ENCODE measurements at regions not wholly inside any gene's neighbourhood (a gene's known extent, or its start where the extent isn't known, plus 50 kb on each side); places are given as distances from the start of the nearest gene placed in this dataset.
A peak's percentile ranks its signal among the peaks of the same experiment; 100 is the strongest.
"Not testable (repeated sequence)": the region's sequence is repeated elsewhere in the genome, so short reads cannot be mapped to it uniquely, and the experiment has no call there.

DNA sequence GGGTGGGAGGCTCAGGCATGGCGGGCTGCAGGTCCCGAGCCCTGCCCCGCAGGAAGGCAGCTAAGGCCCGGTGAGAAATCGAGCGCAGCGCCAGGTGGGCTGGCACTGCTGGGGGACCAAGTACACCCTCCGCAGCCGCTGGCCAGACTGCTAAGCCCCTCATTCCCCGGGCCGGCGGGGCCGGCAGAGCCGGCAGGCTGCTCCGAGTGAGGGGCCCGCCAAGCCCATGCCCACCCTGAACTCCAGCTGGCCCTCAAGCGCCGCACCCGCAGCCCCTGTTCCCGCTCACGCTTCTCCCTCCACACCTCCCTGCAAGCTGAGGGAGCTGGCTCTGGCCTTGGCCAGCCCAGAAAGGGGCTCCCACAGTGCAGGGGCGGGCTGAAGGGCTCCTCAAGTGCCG is 1361.1 kb upstream of the ZEB2 start:
- DNase-seq = not testable (repeated sequence)

GRCh38 chr2:145875016-145875415 is 1355.1 kb upstream of the ZEB2 start:
- peak; percentile 1 for DNase-seq

- peak; percentile 29 for DNase-seq
Measured at GRCh38 chr2:145874466-145874865, 1354.5 kb upstream of the ZEB2 start.

GRCh38 chr2:145864501-145864900 is 1344.6 kb upstream of the ZEB2 start:
- no peak for DNase-seq

GRCh38 chr2:145861940-145862339 is 1342.0 kb upstream of the ZEB2 start:
- no peak for DNase-seq

GRCh38 chr2:145860083-145860482 is 1340.2 kb upstream of the ZEB2 start:
- DNase-seq = no peak

- DNase-seq = no peak
Measured at GRCh38 chr2:145855142-145855541, 1335.2 kb upstream of the ZEB2 start.

DNA sequence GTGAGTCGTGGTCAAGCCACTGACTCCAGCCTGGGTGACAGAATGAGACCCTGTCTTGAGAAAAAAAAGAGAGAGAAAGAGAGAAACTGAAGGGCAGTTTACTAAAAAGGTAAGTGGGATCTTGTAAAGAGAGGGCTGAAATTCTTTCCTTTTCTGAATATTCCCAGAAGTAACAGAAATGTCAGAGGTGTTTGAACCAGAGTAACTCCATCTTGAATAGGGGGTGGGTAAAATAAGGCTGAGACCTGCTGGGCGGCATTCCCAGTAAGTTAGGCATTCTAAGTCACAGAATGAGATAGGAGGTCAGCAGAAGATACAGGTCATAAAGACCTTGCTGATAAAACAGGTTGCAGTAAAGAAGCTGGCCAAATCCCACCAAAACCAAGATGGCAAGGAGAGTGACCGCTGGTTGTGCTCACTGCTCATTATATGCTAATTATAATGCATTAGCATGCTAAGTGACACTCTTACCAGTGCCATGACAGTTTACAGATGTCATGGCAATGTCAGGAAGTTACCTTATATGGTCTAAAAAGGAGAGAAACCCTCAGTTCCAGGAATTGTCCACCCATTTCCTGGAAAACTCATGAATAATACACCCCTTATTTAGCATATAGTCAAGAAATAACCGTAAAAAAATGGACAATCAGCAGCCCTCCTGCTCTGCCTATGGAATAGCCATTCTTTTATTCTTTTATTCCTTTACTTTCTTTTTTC is 1334.3 kb upstream of the ZEB2 start:
- no peak for DNase-seq

DNA sequence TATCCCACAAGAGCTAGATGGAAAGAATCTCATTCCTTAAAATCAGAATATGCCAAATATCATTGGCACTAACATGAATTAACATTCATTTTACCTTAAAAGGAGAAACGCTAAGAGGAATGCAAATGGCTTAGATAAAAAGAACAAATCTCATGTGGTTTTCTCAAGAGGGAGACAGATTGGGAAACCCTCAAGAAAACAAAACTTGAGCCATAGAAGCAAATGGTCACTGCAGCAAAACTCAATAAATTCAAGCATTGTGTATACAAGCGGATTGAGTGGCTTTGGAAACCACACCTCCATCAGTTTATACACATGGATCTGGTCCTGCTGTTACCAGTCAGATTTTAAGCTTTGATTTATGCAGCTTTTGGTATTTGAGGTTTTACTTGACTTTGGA is 1331.8 kb upstream of the ZEB2 start:
- no peak for DNase-seq

GRCh38 chr2:145849466-145849865 is 1329.5 kb upstream of the ZEB2 start:
- no peak for DNase-seq

DNA sequence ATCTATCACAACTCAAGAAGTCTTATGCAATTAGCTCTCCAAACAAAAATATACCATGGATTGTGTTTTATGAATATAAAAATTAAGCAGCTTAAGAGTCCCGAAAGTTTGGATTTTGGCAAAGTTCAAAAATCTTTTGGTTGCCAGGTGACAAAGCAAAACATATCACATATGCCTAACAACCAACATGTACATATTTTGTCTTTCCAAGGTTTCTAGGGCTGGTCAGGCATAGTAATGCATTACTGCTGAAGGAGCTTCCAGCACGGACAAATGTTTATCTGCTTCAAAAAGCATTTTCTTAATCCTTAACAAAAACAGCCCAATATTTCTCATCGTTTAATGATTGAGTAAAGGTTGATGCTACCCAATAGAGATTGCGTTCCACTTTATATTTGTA is 1327.1 kb upstream of the ZEB2 start:
- peak; percentile 16 for DNase-seq

- DNase-seq = no peak
Measured at GRCh38 chr2:145845923-145846322, 1326.0 kb upstream of the ZEB2 start.

DNA sequence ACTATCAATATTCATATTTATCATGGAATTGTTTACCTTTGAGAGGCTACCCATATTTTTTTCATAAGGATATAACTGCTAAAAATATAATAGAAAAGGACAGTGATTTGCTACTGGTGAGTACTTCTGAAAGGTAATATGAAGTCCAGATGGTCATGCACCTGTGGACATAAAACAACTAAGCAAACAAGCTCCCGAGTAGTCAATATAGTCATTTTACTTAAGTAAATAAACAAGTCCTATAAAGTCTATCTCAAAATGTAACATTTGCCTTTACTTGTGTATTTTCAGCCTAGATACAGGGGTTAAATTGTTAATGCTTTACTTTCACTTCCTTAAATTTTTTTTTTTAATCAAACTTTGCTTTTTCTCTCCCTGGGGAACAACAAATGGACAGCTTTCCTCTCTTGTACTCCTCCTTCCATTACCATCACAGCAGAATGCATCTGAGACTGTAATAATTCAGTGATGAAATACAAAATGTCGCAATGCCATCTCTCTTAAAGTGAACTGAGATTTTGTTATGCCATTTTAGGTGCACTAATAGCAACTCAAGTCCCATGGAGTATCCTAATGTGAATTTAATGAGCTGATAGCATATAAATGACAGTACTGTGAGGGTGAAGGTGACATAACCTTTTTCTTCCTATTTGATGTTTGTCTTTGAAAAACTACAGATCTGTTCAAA is 1325.4 kb upstream of the ZEB2 start:
- DNase-seq = no peak

GRCh38 chr2:145841973-145842372 is 1322.1 kb upstream of the ZEB2 start:
- DNase-seq = no peak

- no peak for DNase-seq
Measured at GRCh38 chr2:145836986-145837385, 1317.1 kb upstream of the ZEB2 start.

DNA sequence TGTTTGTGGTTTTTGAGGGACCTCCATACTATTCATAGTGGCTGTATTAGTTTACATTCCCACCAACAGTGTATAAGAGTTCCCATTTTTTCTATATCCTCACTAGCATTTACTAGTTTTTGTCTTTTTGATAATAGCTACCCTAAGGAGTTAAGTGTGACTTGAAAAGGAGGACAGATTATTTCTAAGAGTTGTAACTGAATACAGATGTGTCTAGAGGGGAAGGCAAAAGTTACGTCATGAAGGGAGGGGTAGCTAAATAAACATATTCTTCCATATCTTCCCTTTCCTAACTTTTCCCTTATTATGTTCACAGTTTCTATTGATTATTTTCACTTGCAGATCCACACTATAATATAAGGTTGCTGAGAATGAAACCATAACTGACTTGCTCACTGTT is 1315.7 kb upstream of the ZEB2 start:
- no peak for DNase-seq

DNA sequence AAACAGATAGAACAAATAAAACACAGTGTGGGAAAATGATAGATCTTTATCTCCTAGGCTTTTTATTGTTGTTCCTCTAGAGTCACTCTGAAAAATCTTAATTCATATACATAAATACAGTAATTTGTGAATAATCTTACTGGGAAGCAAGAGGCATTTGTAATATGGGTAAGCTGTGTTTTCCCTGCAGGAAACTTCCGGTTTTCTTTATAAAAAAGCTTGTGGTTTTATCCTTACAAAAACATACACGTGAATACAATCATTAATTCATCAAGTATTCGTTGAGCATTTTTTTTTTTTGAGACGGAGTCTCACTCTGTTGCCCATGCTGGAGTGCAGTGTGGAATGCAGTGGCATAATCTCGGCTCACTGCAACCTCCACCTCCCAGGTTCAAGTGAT is 1312.8 kb upstream of the ZEB2 start:
- DNase-seq = no peak

DNA sequence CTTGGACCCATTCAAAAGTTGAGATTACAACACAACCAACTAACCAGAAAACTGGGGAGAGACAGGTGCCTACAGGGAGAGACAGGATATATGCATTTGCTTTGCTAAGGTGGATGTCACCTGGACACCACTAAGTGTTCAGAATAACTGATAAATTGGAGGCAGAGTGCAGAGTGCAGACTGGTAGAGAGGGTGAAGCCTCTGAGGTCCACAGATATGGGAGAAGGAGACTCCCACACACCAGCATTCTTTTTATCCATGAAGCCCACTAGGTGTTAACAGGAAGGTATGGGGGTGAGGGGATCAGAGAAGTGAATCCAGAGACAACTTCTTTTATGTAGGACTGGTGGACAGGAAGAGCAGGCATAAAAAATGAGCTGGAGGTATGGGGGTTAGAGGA is 1310.0 kb upstream of the ZEB2 start:
- DNase-seq = no peak

- no peak for DNase-seq
Measured at GRCh38 chr2:145827235-145827634, 1307.3 kb upstream of the ZEB2 start.

GRCh38 chr2:145824384-145824783 is 1304.5 kb upstream of the ZEB2 start:
- no peak for DNase-seq

- no peak for DNase-seq
Measured at GRCh38 chr2:145822892-145823534, 1303.1 kb upstream of the ZEB2 start.

GRCh38 chr2:145820651-145821050 is 1300.7 kb upstream of the ZEB2 start:
- no peak for DNase-seq

DNA sequence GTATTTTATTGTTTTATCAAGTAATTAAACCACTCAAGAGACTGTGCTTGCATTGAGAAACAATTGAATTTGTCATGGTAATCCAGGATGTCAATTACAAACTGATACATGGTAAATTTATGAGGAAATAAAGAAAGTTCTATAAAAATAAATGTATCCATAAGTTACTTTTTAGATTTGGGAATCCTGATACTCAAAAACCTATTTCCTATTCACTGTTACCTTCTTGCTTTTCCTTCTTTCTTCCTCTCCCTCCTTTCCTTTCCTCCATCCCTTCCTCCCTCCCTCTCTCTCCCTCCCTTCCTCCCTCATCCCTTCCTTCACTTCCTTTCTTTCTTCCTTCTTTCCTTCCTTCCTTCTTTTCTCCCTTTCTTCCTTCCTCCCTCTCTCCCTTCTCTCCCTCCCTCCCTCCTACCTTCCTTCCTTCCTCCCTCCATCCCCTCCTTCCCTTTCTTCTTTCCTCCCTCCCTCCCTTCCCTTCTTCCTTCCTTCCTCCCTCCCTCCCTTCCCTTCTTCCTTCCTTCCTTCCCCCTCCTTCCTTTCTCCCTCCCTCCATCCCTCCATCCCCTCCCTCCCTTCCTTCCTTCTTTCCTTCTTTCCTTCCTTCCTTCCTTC is 1299.1 kb upstream of the ZEB2 start:
- no peak for DNase-seq

Data from skin of body (tissue), 1 donor.